Kasumi-1 (cell line): ENCODE measurements at regions not wholly inside any gene's neighbourhood (a gene's known extent, or its start where the extent isn't known, plus 50 kb on each side); places are given as distances from the start of the nearest gene placed in this dataset.
"Not testable (repeated sequence)": the region's sequence is repeated elsewhere in the genome, so short reads cannot be mapped to it uniquely, and the experiment has no call there.

ENCODE experiments used
- DNase-seq, 2 experiments: peaks; one replicate each; lab custom pipeline; 2025; lab: John Stamatoyannopoulos, UW

GRCh38 chr6:167408235-167408869 is 83.5 kb downstream of the TTLL2 start:
- no peak for DNase-seq

GRCh38 chr6:167409079-167409478 is 84.2 kb downstream of the TTLL2 start:
- no peak for DNase-seq

- DNase-seq, result no peak
Measured at GRCh38 chr6:167409694-167410093, 84.8 kb downstream of the TTLL2 start.

- no peak for DNase-seq
Measured at GRCh38 chr6:167410462-167410861, 85.6 kb downstream of the TTLL2 start.

- no peak for DNase-seq
Measured at GRCh38 chr6:167412506-167412905, 87.6 kb downstream of the TTLL2 start.

- no peak for DNase-seq
Measured at GRCh38 chr6:167415441-167415961, 90.6 kb downstream of the TTLL2 start.

- DNase-seq, result no peak
Measured at GRCh38 chr6:167416676-167417430, 92.0 kb downstream of the TTLL2 start.

GRCh38 chr6:167420177-167420576 is 95.3 kb downstream of the TTLL2 start:
- DNase-seq, result no peak

- DNase-seq, result no peak
Measured at GRCh38 chr6:167420858-167421766, 96.2 kb downstream of the TTLL2 start.

- not testable (repeated sequence) for DNase-seq
Measured at GRCh38 chr6:167421944-167422343, 97.1 kb downstream of the TTLL2 start.

GRCh38 chr6:167422934-167423333 is 98.0 kb downstream of the TTLL2 start:
- DNase-seq, result no peak

GRCh38 chr6:167424060-167424673 is 99.3 kb downstream of the TTLL2 start:
- DNase-seq, result no peak

- no peak for DNase-seq
Measured at GRCh38 chr6:167424700-167425099, 99.8 kb downstream of the TTLL2 start.

- no peak for DNase-seq
Measured at GRCh38 chr6:167426084-167426483, 101.2 kb downstream of the TTLL2 start.

- DNase-seq, result no peak
Measured at GRCh38 chr6:167426651-167427050, 101.8 kb downstream of the TTLL2 start.

- no peak for DNase-seq
Measured at GRCh38 chr6:167428664-167429333, 103.9 kb downstream of the TTLL2 start.

- DNase-seq, result no peak
Measured at GRCh38 chr6:167429353-167429752, 104.5 kb downstream of the TTLL2 start.

GRCh38 chr6:167435209-167435728 is 110.4 kb downstream of the TTLL2 start:
- no peak for DNase-seq

- no peak for DNase-seq
Measured at GRCh38 chr6:167437888-167438484, 113.1 kb downstream of the TTLL2 start.

- no peak for DNase-seq
Measured at GRCh38 chr6:167441715-167442206, 116.9 kb downstream of the TTLL2 start.
